ENCODE measurements at regions not wholly inside any gene's neighbourhood (a gene's known extent, or its start where the extent isn't known, plus 50 kb on each side); places are given as distances from the start of the nearest gene placed in this dataset.

DNA sequence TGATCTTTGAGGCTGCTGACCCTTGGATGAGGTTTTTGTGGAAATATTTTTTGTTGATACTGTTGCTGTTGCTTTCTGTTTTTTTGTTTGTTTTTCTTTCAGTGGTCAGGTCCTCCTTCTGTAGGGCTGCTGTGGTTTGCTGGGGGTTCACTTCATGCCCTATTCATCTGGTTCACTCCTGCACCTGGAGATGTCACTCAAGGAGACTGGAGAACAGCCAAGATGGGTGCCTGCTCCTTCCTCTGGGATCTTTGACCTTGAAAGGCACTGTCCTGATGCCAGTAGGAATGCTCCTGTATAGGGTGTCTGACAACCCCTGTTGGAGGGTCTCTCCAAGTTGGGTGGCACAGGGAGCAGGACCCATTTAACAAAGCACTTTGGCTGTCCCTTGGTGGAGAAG lies 67.0 kb upstream of the ACTBL2 start:
- Histone ChIP-seq H3K4me3 (ENCODE audit: low read length) (no peak overlapping the region), H3K27me3 (ENCODE audit: control insufficient read depth, insufficient read depth, low read length) (no peaks in the 10 kb centered on the region), H3K9ac (ENCODE audit: low read length) (no peak overlapping the region), H3K36me3 (ENCODE audit: control insufficient read depth, low read depth, low read length) (no peaks in the 10 kb centered on the region), H3K27ac (ENCODE audit: low read length) (no peak overlapping the region), H3K4me1 (ENCODE audit: control insufficient read depth, low read depth, low read length) (peaks cover 12% of the 10 kb centered on the region), H3K9me3 (ENCODE audit: control insufficient read depth, low read depth, low read length) (no peaks in the 10 kb centered on the region)

DNA sequence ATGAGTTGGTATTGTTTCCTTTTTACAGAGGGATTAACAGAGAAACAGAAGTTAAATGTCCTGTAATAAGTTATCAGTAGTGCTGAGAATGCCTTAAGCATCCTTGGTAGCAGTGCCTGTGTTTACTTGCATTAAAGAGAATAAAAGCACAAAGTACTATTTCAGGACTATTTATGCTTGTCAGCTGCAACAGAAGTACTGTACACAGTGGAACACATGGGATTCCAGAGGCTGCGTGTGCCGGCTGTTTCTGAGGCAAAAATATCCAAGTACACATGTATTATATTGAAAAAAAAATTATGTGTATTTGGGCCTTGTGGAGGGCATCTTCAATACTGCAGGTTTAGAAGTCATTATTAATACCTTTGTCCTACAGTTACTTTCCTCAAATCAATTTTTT lies 58.2 kb upstream of the ACTBL2 start:
- H3K4me1 ChIP-seq (ENCODE audit: control insufficient read depth, low read depth, low read length), result no peaks in the 10 kb centered on the region
- no peak overlapping the region for H3K27ac ChIP-seq (ENCODE audit: low read length)
- no peak overlapping the region for H3K9ac ChIP-seq (ENCODE audit: low read length)
- no peaks in the 10 kb centered on the region for H3K27me3 ChIP-seq (ENCODE audit: control insufficient read depth, insufficient read depth, low read length)
- H3K36me3 ChIP-seq (ENCODE audit: control insufficient read depth, low read depth, low read length), result no peaks in the 10 kb centered on the region
- H3K9me3 ChIP-seq (ENCODE audit: control insufficient read depth, low read depth, low read length), result no peaks in the 10 kb centered on the region
- no peak overlapping the region for H3K4me3 ChIP-seq (ENCODE audit: low read length)

DNA sequence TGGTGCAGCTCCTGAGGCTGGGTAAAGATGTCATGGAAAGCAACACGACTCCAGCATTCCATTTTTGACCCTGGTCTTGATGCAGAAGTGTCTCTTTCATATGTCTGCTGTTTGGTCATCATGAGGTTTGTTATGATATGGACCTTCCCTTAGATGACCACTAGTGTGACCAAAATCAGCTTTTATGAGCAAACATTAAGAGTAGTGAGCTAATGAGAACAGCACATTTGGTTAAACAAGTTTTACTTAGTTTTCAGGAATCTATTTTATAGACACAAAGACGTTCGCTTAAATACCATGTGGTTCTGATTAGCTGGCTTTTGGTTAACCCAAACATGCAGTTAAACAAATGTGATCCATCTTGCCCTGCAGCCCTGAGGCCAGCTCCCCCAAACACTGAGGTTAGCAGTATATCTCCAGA lies 56.7 kb upstream of the ACTBL2 start:
- H3K27ac ChIP-seq (ENCODE audit: low read length), result no peak overlapping the region
- H3K36me3 ChIP-seq (ENCODE audit: control insufficient read depth, low read depth, low read length), result no peaks in the 10 kb centered on the region
- no peaks in the 10 kb centered on the region for H3K9me3 ChIP-seq (ENCODE audit: control insufficient read depth, low read depth, low read length)
- H3K9ac ChIP-seq (ENCODE audit: low read length), result no peak overlapping the region
- no peak overlapping the region for H3K4me3 ChIP-seq (ENCODE audit: low read length)
- H3K4me1 ChIP-seq (ENCODE audit: control insufficient read depth, low read depth, low read length), result no peaks in the 10 kb centered on the region
- no peaks in the 10 kb centered on the region for H3K27me3 ChIP-seq (ENCODE audit: control insufficient read depth, insufficient read depth, low read length)

DNA sequence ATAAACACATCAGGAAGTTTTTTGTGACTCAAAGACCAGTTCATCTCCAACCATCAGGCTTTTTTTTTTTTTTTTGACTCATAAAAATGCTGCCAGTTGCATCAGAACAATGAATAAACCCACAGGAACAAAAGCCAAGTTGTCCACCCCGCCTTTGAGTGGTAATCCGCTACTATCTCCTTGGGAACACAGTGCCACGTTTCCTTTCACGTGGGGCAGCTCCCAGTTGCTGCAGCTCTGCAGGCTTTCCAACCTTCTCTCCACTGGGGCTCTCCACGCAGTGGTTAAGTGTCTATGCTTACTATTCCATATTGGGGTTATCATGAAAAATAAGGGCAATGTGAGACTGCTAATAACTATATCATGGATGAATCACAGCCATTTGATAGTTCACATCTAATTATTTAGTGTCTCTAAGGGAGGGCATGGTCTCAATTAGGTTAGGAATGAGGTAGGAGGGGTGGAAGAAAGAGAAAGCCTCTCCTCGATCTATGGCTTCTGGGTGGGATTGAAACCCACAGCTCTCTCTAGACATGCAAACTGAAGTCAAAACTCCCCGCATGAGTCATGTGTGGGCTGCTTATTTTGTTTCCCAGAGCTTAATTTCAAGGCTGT lies 55.8 kb upstream of the ACTBL2 start:
- Histone ChIP-seq H3K4me1 (ENCODE audit: control insufficient read depth, low read depth, low read length) (no peaks in the 10 kb centered on the region), H3K9me3 (ENCODE audit: control insufficient read depth, low read depth, low read length) (no peaks in the 10 kb centered on the region), H3K27me3 (ENCODE audit: control insufficient read depth, insufficient read depth, low read length) (no peaks in the 10 kb centered on the region), H3K9ac (ENCODE audit: low read length) (no peak overlapping the region), H3K36me3 (ENCODE audit: control insufficient read depth, low read depth, low read length) (no peaks in the 10 kb centered on the region), H3K27ac (ENCODE audit: low read length) (no peak overlapping the region), H3K4me3 (ENCODE audit: low read length) (no peak overlapping the region)

DNA sequence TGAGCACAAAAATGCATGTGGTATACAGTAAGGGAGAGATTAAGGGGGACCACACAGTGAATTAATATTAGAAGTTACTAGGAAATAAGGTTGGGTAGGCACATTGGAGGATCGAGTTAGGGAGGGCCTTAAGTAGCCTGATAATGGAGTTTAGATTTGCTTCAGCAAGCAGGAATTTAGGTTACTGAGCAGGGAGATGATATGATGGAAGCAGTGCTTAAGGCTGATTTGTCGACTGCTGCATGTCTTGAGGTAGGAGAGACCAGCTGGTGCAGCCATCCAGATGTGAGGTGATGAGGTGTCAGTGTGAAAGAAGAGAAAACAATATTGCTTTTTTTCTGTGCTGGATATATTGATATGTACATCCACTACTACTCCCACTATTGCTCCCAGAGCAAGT lies 55.2 kb upstream of the ACTBL2 start:
- Histone ChIP-seq H3K27ac (ENCODE audit: low read length) (no peak overlapping the region), H3K36me3 (ENCODE audit: control insufficient read depth, low read depth, low read length) (no peaks in the 10 kb centered on the region), H3K9ac (ENCODE audit: low read length) (no peak overlapping the region), H3K4me1 (ENCODE audit: control insufficient read depth, low read depth, low read length) (no peaks in the 10 kb centered on the region), H3K27me3 (ENCODE audit: control insufficient read depth, insufficient read depth, low read length) (no peaks in the 10 kb centered on the region), H3K9me3 (ENCODE audit: control insufficient read depth, low read depth, low read length) (no peaks in the 10 kb centered on the region), H3K4me3 (ENCODE audit: low read length) (no peak overlapping the region)

- Histone ChIP-seq H3K27ac (ENCODE audit: low read length) (no peak overlapping the region), H3K27me3 (ENCODE audit: control insufficient read depth, insufficient read depth, low read length) (no peaks in the 10 kb centered on the region), H3K36me3 (ENCODE audit: control insufficient read depth, low read depth, low read length) (no peaks in the 10 kb centered on the region), H3K9me3 (ENCODE audit: control insufficient read depth, low read depth, low read length) (no peaks in the 10 kb centered on the region), H3K9ac (ENCODE audit: low read length) (no peak overlapping the region), H3K4me1 (ENCODE audit: control insufficient read depth, low read depth, low read length) (no peaks in the 10 kb centered on the region), H3K4me3 (ENCODE audit: low read length) (no peak overlapping the region)
These were observed 50.2 kb upstream of the ACTBL2 start for GRCh38 chr5:57532513-57533497.
